WI38 (cell line): ENCODE measurements at regions not wholly inside any gene's neighbourhood (a gene's known extent, or its start where the extent isn't known, plus 50 kb on each side); places are given as distances from the start of the nearest gene placed in this dataset.
"Not testable (repeated sequence)": the region's sequence is repeated elsewhere in the genome, so short reads cannot be mapped to it uniquely, and the experiment has no call there.

ENCODE experiments used
- H3K4me3 ChIP-seq: 2 replicates; pipeline ENCODE4 v1.5.1; 2011; ENCODE audit warnings: low read depth, mild to moderate bottlenecking, control low read depth, low read length
- CTCF ChIP-seq: IDR thresholded peaks from 2 replicates; pipeline ENCODE4 v1.5.1; 2012; ENCODE audit warnings: low read depth, mild to moderate bottlenecking, control low read depth, low read length

DNA sequence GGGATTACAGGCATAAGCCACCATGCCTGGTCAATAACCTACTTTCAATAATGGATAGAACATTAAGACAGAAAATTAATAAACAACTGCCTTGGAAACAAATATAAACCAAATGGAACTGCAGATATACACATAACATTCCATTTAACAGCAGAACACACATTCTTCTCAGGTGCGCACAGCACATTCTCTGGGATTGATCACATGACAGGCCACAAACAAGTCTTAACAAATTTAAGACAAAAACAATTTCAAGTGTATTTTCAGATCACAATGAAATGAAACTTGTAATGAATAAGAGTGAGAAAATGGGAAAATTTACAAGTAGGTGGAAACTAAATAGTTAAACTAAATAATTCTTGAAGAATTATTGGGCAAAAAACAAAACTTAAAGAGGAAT lies 167.9 kb downstream of the TBX18 start:
- H3K4me3 ChIP-seq: no peak overlapping the region
- no peak for TF ChIP-seq CTCF

DNA sequence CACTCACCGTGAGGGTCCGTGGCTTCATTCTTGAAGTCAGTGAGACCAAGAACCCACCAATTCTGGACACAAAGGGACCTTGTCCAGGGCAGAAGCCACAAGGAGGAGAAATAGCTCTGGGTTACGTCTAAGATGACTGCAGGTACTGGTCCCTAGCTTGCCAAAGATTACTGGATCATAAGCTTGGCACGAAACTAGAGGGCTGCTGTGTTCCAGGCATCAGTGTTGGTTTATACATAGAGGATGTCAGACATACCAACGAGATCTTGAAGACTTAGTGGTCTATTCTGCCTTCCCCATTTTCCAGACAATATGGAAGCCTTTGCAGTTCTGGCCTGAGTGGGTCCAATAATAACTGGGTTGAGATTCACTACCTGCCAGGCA lies 175.7 kb downstream of the TBX18 start:
- TF ChIP-seq CTCF: no peak
- H3K4me3 ChIP-seq: no peak overlapping the region

DNA sequence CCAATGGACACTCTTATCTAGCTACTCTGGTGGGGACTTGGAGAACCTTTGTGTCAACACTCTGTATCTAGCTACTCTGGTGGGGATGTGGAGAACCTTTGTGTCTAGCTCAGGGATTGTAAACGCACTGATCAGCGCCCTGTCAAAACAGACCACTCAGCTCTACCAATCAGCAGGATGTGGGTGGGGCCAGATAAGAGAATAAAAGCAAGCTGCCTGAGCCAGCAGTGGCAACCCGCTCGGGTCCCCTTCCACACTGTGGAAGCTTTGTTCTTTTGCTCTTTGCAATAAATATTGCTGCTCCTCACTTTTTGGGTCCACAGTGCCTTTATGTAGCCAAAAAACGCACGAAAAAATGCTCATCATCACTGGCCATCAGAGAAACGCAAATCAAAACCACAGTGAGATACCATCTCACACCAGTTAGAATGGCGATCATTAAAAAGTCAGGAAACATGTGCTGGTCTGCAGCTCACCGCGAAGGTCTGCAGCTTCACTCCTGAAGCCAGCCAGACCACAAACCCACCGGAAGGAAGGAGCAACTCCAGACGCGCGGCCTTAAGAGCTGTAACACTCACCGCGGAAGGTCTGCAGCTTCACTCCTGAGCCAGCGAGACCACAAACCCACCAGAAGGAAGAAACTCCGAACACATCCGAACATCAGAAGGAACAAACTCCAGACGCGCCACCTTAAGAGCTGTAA lies 176.3 kb downstream of the TBX18 start:
- H3K4me3 ChIP-seq: not testable (repeated sequence)

DNA sequence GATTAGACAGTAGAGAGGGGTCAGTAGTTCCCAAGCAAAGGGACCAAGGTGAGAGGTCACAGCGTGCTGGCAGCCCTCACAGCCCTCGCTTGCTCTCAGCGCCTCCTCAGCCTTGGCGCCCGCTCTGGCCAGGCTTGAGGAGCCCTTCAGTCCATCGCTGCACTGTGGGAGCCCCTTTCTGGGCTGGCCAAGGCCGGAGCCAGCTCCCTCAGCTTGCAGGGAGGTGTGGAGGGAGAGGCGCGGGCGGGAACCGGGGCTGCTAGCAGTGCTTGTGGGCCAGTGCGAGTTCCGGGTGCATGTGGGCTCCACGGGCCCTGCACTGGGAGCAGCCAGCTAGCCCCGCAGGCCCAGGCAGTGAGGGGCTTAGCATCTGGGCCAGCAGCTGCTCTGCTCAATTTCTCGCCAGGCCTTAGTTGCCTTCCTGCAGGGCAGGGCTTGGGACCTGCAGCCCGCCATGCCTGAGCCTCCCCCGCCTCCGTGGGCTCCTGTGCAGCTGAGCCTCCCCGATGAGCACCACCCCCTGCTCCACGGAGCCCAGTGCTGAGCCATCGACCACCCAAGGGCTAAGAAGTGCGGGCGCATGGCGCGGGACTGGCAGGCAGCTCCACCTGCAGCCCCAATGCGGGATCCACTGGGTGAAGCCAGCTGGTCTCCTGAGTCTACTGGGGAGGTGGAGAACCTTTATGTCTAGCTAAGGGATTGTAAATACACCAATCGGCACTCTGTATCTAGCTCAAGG lies 177.0 kb downstream of the TBX18 start:
- H3K4me3 ChIP-seq: not testable (repeated sequence)

GRCh38 chr6:84583784-84584183 lies 180.6 kb downstream of the TBX18 start:
- TF ChIP-seq CTCF: no peak
- H3K4me3 ChIP-seq: no peak overlapping the region

GRCh38 chr6:84582997-84583396 lies 181.4 kb downstream of the TBX18 start:
- TF ChIP-seq CTCF: no peak
- H3K4me3 ChIP-seq: no peak overlapping the region

DNA sequence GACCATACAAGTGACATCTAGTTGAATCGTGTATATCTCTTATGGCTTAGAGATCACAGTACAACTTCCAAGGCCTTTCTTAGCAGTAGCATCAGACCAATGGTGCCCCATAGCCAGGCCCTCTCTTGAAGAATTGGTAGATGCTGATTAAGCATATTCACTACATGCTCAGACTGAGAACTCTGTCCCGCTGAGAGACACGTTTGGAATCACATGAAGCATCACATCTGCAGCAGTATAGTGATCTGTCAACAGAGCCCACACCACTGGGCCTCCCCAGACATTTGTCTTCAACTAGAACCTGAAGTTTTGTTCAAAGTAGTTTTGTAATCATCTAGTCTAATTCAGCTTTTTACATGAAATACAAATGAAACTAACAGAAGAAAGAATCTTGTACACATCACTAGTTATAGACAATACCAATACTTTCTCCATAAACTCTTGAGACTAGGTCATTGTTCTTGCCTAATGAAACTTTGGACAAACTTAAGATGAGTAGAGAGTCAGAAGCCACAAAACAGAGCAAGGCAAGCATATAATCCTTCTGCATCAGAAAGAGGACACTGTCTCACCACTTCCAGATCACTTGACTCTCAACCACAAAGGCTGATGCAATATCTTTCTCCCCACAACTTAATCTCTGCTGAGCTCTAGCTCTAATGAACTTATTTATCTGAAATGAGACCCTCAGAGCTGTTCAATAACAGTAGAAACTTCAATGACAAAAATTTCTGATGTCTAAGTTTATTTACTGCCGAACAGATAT lies 182.7 kb downstream of the TBX18 start:
- TF ChIP-seq CTCF: no peak
- no peak overlapping the region for H3K4me3 ChIP-seq

DNA sequence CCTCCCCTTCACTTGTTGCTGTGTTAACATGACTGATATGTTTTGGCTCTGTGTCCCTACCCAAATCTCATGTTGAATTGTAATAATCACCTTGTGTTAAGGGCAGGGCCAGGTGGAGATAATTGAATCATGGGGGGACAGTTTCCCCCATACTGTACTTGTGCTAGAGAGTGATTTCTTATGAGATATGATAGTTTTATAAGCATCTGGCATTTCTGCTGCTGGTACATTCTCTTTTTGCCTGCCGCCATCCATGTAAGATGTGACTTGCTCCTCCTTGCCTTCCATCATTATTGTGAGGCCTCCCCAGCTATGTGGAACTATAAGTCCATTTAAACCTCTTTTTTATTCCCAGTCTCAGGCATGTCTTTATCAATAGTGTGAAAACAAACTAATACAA lies 185.0 kb downstream of the TBX18 start:
- no peak overlapping the region for H3K4me3 ChIP-seq
- TF ChIP-seq CTCF: no peak
